Jurkat, Clone E6-1 (cell line): ENCODE measurements at regions not wholly inside any gene's neighbourhood (a gene's known extent, or its start where the extent isn't known, plus 50 kb on each side); places are given as distances from the start of the nearest gene placed in this dataset.

ENCODE experiments used
- DNase-seq: peaks from one replicate; pipeline ENCODE4 v3.0.0-alpha.2; 2011; ENCODE audit warnings: low read depth, low spot score
- H3K4me3 ChIP-seq: 2 replicates; pipeline ENCODE4 v1.5.1; 2011; ENCODE audit warnings: mild to moderate bottlenecking, low read length, control low read depth, moderate library complexity

- no peak overlapping the region for H3K4me3 ChIP-seq
- no peak for DNase-seq
These were observed 84.2 kb upstream of the OTOS start for GRCh38 chr2:240224676-240225075.

GRCh38 chr2:240225131-240225530, 84.7 kb upstream of the OTOS start:
- no peak for DNase-seq
- H3K4me3 ChIP-seq = no peak overlapping the region

- no peak overlapping the region for H3K4me3 ChIP-seq
- DNase-seq = no peak
These were observed 85.4 kb upstream of the OTOS start for GRCh38 chr2:240225660-240226475.

- no peak for DNase-seq
- no peak overlapping the region for H3K4me3 ChIP-seq
These were observed 86.4 kb upstream of the OTOS start for GRCh38 chr2:240226672-240227537.

- DNase-seq = no peak
- H3K4me3 ChIP-seq = no peak overlapping the region
These were observed 87.3 kb upstream of the OTOS start for GRCh38 chr2:240227538-240228428.

- H3K4me3 ChIP-seq = no peak overlapping the region
- DNase-seq = no peak
These were observed 88.5 kb upstream of the OTOS start for GRCh38 chr2:240229005-240229404.

- DNase-seq = no peak
- H3K4me3 ChIP-seq = no peak overlapping the region
These were observed 89.3 kb upstream of the OTOS start for GRCh38 chr2:240229603-240230235.

GRCh38 chr2:240230291-240230931, 90.0 kb upstream of the OTOS start:
- H3K4me3 ChIP-seq = no peak overlapping the region
- DNase-seq = no peak

GRCh38 chr2:240231838-240232244, 91.4 kb upstream of the OTOS start:
- no peak for DNase-seq
- no peak overlapping the region for H3K4me3 ChIP-seq

GRCh38 chr2:240232264-240232915, 91.9 kb upstream of the OTOS start:
- DNase-seq = no peak
- H3K4me3 ChIP-seq = no peak overlapping the region

- DNase-seq = peak; percentile 61
- H3K4me3 ChIP-seq = no peak overlapping the region
These were observed 92.8 kb upstream of the OTOS start for GRCh38 chr2:240232961-240233884.

GRCh38 chr2:240233885-240234502, 93.5 kb upstream of the OTOS start:
- no peak for DNase-seq
- no peak overlapping the region for H3K4me3 ChIP-seq

GRCh38 chr2:240234503-240234951, 94.1 kb upstream of the OTOS start:
- DNase-seq = no peak
- no peak overlapping the region for H3K4me3 ChIP-seq

GRCh38 chr2:240235149-240235803, 94.8 kb upstream of the OTOS start:
- H3K4me3 ChIP-seq = no peak overlapping the region
- DNase-seq = no peak

GRCh38 chr2:240235811-240236210, 95.4 kb upstream of the OTOS start:
- no peak overlapping the region for H3K4me3 ChIP-seq
- DNase-seq = no peak
